GM23338 (cell line): ENCODE measurements at regions not wholly inside any gene's neighbourhood (a gene's known extent, or its start where the extent isn't known, plus 50 kb on each side); places are given as distances from the start of the nearest gene placed in this dataset.

Source experiments
- ATAC-seq: fragments of 200-7000 bp; cut with Tn5 transposase; 3 replicates; pipeline ENCODE4 v1.9.1; 2020
- DNase-seq: peaks from one replicate; pipeline ENCODE4 v3.0.0-alpha.2; 2015; ENCODE audit warnings: low spot score
- H2AFZ ChIP-seq: fragments of 200-600 bp; sonication (generic); 2 replicates; pipeline ENCODE4 v1.8.0; 2016; ENCODE audit warnings: antibody characterized with exemption, mild to moderate bottlenecking, moderate library complexity
- H3F3A ChIP-seq: fragments of 200-600 bp; sonication (generic); replicated peaks from 2 replicates; pipeline ENCODE4 v1.8.0; 2017; ENCODE audit warnings: antibody characterized with exemption, mixed run types, low read depth
- H3K27ac ChIP-seq: fragments of 200-600 bp; sonication (generic); 2 replicates; pipeline ENCODE4 v1.6.1; 2016; ENCODE audit warnings: low read depth
- H3K27me3 ChIP-seq: fragments of 200-600 bp; sonication (generic); 2 replicates; pipeline ENCODE4 v1.8.0; 2016; ENCODE audit warnings: mild to moderate bottlenecking, mixed run types, moderate library complexity; ENCODE audit not compliant: insufficient read depth
- H3K36me3 ChIP-seq: fragments of 200-600 bp; sonication (generic); 2 replicates; pipeline ENCODE4 v1.8.0; 2016; ENCODE audit warnings: mild to moderate bottlenecking; ENCODE audit not compliant: insufficient read depth
- H3K4me1 ChIP-seq: fragments of 200-600 bp; sonication (generic); 2 replicates; pipeline ENCODE4 v1.8.0; 2016; ENCODE audit warnings: mild to moderate bottlenecking, moderate library complexity; ENCODE audit not compliant: insufficient read depth
- H3K4me2 ChIP-seq: fragments of 200-600 bp; sonication (generic); 2 replicates; pipeline ENCODE4 v1.7.1; 2017; ENCODE audit warnings: mixed run types
- H3K4me3 ChIP-seq: fragments of 200-600 bp; sonication (generic); 2 replicates; pipeline ENCODE4 v1.6.1; 2016; ENCODE audit warnings: mixed run types
- H3K79me2 ChIP-seq: fragments of 200-600 bp; sonication (generic); replicated peaks from 2 replicates; pipeline ENCODE4 v1.8.0; 2017; ENCODE audit warnings: mild to moderate bottlenecking; ENCODE audit not compliant: insufficient read depth
- H3K9me2 ChIP-seq: fragments of 200-600 bp; sonication (generic); 2 replicates; pipeline ENCODE4 v1.8.0; 2017; ENCODE audit not compliant: insufficient read depth
- H4K20me1 ChIP-seq: fragments of 200-600 bp; sonication (generic); replicated peaks from 2 replicates; pipeline ENCODE4 v1.8.0; 2017; ENCODE audit warnings: mild to moderate bottlenecking; ENCODE audit not compliant: insufficient read depth
- H3K27ac Mint-ChIP-seq: 2 replicates; pipeline ENCODE4 v1.8.0; 2020; ENCODE audit warnings: inconsistent platforms, mild to moderate bottlenecking, moderate library complexity, mixed read lengths
- H3K27me3 Mint-ChIP-seq: 3 replicates; pipeline ENCODE4 v1.8.0; 2022; ENCODE audit warnings: low read depth, mild to moderate bottlenecking, moderate library complexity, mixed read lengths, inconsistent platforms; ENCODE audit not compliant: insufficient read depth, poor library complexity
- H3K36me3 Mint-ChIP-seq: 3 replicates; pipeline ENCODE4 v1.8.0; 2021; ENCODE audit warnings: low read depth, mild to moderate bottlenecking, inconsistent platforms, moderate library complexity, mixed read lengths
- H3K4me1 Mint-ChIP-seq: 3 replicates; pipeline ENCODE4 v1.8.0; 2020; ENCODE audit warnings: mild to moderate bottlenecking, inconsistent platforms, mixed read lengths
- H3K4me3 Mint-ChIP-seq: 3 replicates; pipeline ENCODE4 v1.8.0; 2021; ENCODE audit warnings: moderate library complexity, mild to moderate bottlenecking, inconsistent platforms, mixed read lengths
- H3K9me3 Mint-ChIP-seq: 3 replicates; pipeline ENCODE4 v1.8.0; 2020; ENCODE audit warnings: moderate library complexity, mild to moderate bottlenecking, inconsistent platforms, mixed read lengths
- CREB1 ChIP-seq: fragments of 250-450 bp; sonication (Bioruptor Pico); IDR thresholded peaks from 2 replicates; pipeline ENCODE4 v1.5.0; 2020; ENCODE audit warnings: low read depth, mild to moderate bottlenecking, moderate library complexity
- CTCF ChIP-seq, 2 experiments: fragments of 200-600 bp in 1 of 2; sonication (generic) in 1 of 2; conservative IDR thresholded peaks; 2 replicates each; pipeline versions ENCODE4 v1.5.1 to v1.6.1; 2016 to 2017; ENCODE audit warnings: antibody characterized with exemption in 2 of 2, low read depth in 2 of 2, mild to moderate bottlenecking in 2 of 2, moderate library complexity in 1 of 2
- ETS1 ChIP-seq: IDR thresholded peaks from 2 replicates; pipeline ENCODE4 v1.6.1; 2016; ENCODE audit warnings: antibody characterized with exemption
- EZH2 ChIP-seq: fragments of 200-600 bp; sonication (generic); IDR thresholded peaks from one replicate; pipeline ENCODE4 v1.8.0; 2017; ENCODE audit warnings: antibody characterized with exemption, mild to moderate bottlenecking, low read depth; ENCODE audit not compliant: unreplicated experiment
- EZH2phosphoT487 ChIP-seq: fragments of 200-600 bp; sonication (generic); IDR thresholded peaks from one replicate; pipeline ENCODE4 v1.8.1; 2018; ENCODE audit warnings: antibody characterized with exemption; ENCODE audit not compliant: unreplicated experiment
- JUNB ChIP-seq: IDR thresholded peaks from one replicate; pipeline ENCODE4 v1.6.1; 2016; ENCODE audit warnings: antibody characterized with exemption; ENCODE audit not compliant: unreplicated experiment
- NANOG ChIP-seq: IDR thresholded peaks from 2 replicates; pipeline ENCODE4 v1.6.1; 2016; ENCODE audit warnings: antibody characterized with exemption, borderline replicate concordance
- POLR2AphosphoS5 ChIP-seq: IDR thresholded peaks from 2 replicates; pipeline ENCODE4 v1.6.1; 2016; ENCODE audit warnings: antibody characterized with exemption, low read depth
- REST ChIP-seq: IDR thresholded peaks from one replicate; pipeline ENCODE4 v1.6.1; 2018; ENCODE audit warnings: antibody characterized with exemption; ENCODE audit not compliant: unreplicated experiment
- STAT1 ChIP-seq: IDR thresholded peaks from one replicate; pipeline ENCODE4 v1.6.1; 2016; ENCODE audit warnings: antibody characterized with exemption; ENCODE audit not compliant: unreplicated experiment
- ZNF114 ChIP-seq: fragments of 250-450 bp; sonication (Bioruptor Pico); IDR thresholded peaks from 2 replicates; pipeline ENCODE4 v1.5.0; 2020; ENCODE audit warnings: mild to moderate bottlenecking, moderate library complexity
- ZNF331 ChIP-seq: fragments of 250-450 bp; sonication (Bioruptor Pico); IDR thresholded peaks from 2 replicates; pipeline ENCODE4 v1.5.0; 2020; ENCODE audit warnings: low read depth, mild to moderate bottlenecking, moderate library complexity
- ZNF462 ChIP-seq: fragments of 250-450 bp; sonication (Bioruptor Pico); IDR thresholded peaks from 2 replicates; pipeline ENCODE4 v1.5.0; 2020; ENCODE audit warnings: mild to moderate bottlenecking, moderate library complexity

- Histone ChIP-seq H3K79me2 (no peaks in the 10 kb centered on the region), H3K4me3 (no peak overlapping the region), H3K36me3 (no peaks in the 10 kb centered on the region), H3K27me3 (no peaks in the 10 kb centered on the region), H3K4me1 (no peaks in the 10 kb centered on the region; the same call in 1 of the 2 replicates), H3K9me2 (no peaks in the 10 kb centered on the region), H3K27ac (no peak overlapping the region), H2AFZ (no peak overlapping the region), H4K20me1 (no peaks in the 10 kb centered on the region), H3K4me2 (no peak overlapping the region), H3F3A (no peaks in the 10 kb centered on the region)
- no peak overlapping the region for H3K27ac Mint-ChIP-seq
- H3K27me3 Mint-ChIP-seq: peaks cover 14% of the 10 kb centered on the region
- DNase-seq (no peak), ATAC-seq (no peak)
- H3K4me3 Mint-ChIP-seq: no peak overlapping the region
- H3K9me3 Mint-ChIP-seq: no peaks in the 10 kb centered on the region
- H3K36me3 Mint-ChIP-seq: no peaks in the 10 kb centered on the region
- TF ChIP-seq POLR2AphosphoS5 (no peak), ZNF114 (CRISPR knock-in tag) (no peak), NANOG (no peak), ZNF462 (no peak), EZH2 (no peak), JUNB (no peak), CREB1 (CRISPR knock-in tag) (no peak), EZH2phosphoT487 (no peak), ZNF331 (CRISPR knock-in tag) (no peak), STAT1 (no peak), CTCF (conservative IDR thresholded peaks at IDR 0.05; ENCODE audit: low read depth in 2 of 2) (no peak), REST (no peak), ETS1 (no peak)
- H3K4me1 Mint-ChIP-seq: peaks cover 18% of the 10 kb centered on the region
These were observed 82.2 kb upstream of the ASB18 start for GRCh38 chr2:236346366-236346765.
